MV-4-11 (cell line): ENCODE measurements at regions not wholly inside any gene's neighbourhood (a gene's known extent, or its start where the extent isn't known, plus 50 kb on each side); places are given as distances from the start of the nearest gene placed in this dataset.
"Not testable (repeated sequence)": the region's sequence is repeated elsewhere in the genome, so short reads cannot be mapped to it uniquely, and the experiment has no call there.

ENCODE experiments used
- DNase-seq: peaks from one replicate; lab custom pipeline; 2025; lab: John Stamatoyannopoulos, UW

DNA sequence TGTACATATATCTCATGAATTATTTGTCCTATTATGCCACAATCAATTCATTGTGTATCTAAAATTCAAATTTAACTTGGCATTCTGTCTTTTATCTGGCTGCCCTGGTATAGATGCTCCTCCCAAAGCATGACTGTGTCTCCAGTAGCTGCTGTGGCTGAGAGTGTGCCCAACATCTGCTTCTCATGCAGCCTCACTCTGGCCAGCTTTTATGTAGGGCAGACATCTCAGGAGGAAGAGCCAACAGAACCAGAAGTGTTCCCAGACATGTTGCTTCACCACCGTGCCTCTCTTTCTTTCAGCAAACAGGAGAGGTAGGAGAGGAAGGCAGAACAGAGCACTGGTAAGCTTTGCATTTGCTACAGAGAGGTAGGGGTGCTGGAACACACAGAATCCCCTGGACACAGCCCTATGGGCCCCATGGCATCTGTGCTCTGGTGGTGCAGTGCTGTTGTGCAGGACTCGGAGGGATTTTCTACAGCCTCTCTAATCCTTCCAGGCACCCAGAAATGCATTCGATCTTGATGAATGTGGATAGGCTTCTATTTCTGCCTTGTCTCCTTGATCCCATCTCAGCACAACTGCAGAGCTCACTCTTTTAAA lies 637.1 kb downstream of the UTRN start:
- peak; percentile 35 for DNase-seq

GRCh38 chr6:144922771-144923490 lies 637.8 kb downstream of the UTRN start:
- not testable (repeated sequence) for DNase-seq

- not testable (repeated sequence) for DNase-seq
Observed at GRCh38 chr6:144923491-144923787, 638.3 kb downstream of the UTRN start.

DNA sequence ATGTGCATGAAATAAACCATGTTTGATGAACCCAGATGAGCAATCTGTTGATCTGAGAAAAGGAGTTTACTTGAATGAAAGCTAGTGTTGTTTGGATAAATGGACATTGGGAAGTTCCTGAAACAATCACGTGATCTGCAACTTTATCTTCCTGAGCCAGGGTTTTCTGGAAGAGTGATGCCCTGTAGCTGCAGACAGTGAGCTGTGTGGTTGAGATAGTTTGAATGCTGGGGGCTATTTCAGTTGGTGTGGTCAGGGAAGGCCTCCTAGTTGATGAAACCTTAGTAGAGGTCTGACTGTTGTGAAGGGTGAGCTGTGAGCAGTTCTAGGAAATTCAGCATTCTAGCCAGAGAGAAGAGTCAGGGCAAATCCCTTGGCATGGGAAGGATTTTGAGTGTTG lies 643.7 kb downstream of the UTRN start:
- DNase-seq = no peak

DNA sequence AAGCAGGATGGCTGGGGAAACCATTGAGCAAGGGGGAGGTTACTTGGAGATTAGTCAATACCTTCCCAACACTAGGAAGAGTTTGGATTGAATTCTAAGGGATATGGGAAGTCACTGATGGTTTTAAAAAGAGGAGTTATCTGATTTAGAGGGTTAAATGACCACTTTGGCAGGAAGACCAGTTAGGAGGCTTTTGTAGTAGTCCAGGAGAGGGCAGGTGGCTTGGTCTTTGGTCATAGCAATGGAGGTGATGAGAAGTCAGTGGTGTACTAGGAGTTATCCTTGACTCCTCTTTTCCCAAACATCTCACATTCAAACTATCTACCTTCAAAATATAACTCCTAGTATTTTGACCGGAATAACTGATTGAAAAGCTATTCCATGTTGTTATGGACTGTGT lies 644.1 kb downstream of the UTRN start:
- no peak for DNase-seq

GRCh38 chr6:144931172-144932035 lies 646.3 kb downstream of the UTRN start:
- peak; percentile 32 for DNase-seq

DNA sequence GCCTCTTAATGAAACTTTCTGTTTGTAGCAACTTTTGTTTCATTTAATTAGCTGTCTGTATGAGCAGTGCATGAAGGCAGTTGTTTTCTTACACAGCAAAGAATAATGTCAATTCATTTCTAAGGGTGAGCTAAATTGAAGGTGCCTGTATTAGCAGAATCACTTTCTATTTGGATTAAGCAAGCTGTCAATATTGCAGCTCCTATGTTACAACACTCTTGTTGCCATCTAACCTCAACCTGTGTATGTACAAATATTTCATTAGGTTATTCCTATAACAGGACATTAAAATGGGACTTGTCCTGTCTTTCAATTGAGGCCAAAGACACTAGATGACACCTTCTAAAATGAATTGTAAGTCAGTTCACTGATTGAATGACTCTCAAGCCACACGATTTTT lies 647.5 kb downstream of the UTRN start:
- no peak for DNase-seq

GRCh38 chr6:144935181-144935580 lies 650.0 kb downstream of the UTRN start:
- no peak for DNase-seq

GRCh38 chr6:144935661-144936060 lies 650.5 kb downstream of the UTRN start:
- no peak for DNase-seq

- no peak for DNase-seq
Observed at GRCh38 chr6:144936764-144937163, 651.6 kb downstream of the UTRN start.

- DNase-seq = no peak
Observed at GRCh38 chr6:144939921-144940320, 654.8 kb downstream of the UTRN start.

GRCh38 chr6:144944106-144944505 lies 659.0 kb downstream of the UTRN start:
- no peak for DNase-seq

DNA sequence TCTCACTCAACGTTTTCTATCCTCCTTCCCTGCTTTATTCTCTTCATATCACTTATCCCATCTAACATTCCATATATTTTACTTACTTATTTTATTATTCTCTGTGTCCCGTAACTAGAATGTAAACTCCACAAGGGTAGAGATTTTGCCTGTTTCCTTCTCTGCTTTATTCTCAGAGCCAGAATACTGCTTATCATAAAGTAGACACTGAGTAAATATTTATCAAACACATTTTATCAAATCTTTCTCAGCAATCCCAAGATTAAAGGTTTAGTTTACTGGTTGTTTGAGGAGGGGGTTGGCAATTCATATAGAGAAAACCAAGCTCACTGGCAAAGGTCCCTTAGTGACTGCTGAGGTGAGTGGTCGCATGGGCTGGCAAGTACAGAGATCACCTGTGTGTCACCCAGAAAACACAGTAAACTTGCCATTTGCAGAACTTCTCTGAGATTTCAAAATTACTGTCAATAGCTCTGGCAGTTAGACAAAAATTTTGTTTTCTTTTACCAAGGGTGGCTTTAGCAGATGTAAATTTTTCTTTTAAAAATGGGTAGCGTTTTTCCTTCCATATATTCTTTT lies 662.4 kb downstream of the UTRN start:
- no peak for DNase-seq

GRCh38 chr6:144951730-144952437 lies 666.7 kb downstream of the UTRN start:
- DNase-seq = no peak

GRCh38 chr6:144952456-144953240 lies 667.5 kb downstream of the UTRN start:
- DNase-seq = no peak

- no peak for DNase-seq
Observed at GRCh38 chr6:144953552-144954240, 668.6 kb downstream of the UTRN start.

- no peak for DNase-seq
Observed at GRCh38 chr6:144954241-144954556, 669.1 kb downstream of the UTRN start.

- no peak for DNase-seq
Observed at GRCh38 chr6:144955392-144955791, 670.3 kb downstream of the UTRN start.

GRCh38 chr6:144955859-144956258 lies 670.7 kb downstream of the UTRN start:
- DNase-seq = no peak

- not testable (repeated sequence) for DNase-seq
Observed at GRCh38 chr6:144956697-144957096, 671.6 kb downstream of the UTRN start.
